ENCODE measurements at regions not wholly inside any gene's neighbourhood (a gene's known extent, or its start where the extent isn't known, plus 50 kb on each side); places are given as distances from the start of the nearest gene placed in this dataset.
"Not testable (repeated sequence)": the region's sequence is repeated elsewhere in the genome, so short reads cannot be mapped to it uniquely, and the experiment has no call there.

DNA sequence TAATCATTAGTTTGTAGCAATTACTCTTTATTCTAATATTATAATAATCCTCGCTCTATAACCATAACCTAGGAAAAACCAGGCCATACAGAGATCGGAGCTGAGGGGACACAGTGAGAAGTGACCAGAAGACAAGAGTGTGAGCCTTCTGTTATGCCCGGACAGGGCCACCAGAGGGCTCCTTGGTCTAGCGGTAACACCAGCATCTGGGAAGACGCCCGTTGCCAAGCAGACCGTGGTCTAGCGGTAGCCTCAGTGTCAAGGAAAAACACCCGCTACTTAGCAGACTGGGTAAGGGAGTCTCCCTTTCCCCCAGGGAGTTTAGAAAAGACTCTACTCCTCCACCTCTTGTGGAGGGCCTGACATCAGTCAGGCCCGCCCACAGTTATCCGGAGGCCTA lies 235.9 kb upstream of the ACO1 start:
- H3K27me3 Mint-ChIP-seq, H3K4me1 Mint-ChIP-seq, H3K36me3 Mint-ChIP-seq, H3K4me3 Mint-ChIP-seq, H3K9me3 Mint-ChIP-seq: not testable (repeated sequence)
- H3K27ac Mint-ChIP-seq, result peak overlapping the region in 1 of 3 donors; percentile 53

DNA sequence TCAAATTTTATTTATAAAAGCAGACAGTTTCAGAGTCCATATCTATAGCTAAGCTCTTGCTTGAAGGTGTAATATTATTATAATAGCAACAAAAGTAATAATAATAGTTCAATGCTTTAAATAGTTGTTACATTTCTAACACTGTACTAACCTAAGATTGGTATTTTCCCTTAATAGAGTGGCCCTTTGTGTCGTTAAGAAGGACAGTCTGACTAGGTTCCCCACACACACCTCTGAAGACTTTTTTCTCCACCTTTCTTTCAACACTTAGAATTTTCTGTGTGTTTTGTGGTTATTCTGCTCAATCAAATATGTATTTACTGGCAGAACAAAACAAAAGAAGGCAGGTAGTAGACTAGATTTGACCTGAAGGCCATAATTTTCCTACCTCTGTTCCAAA lies 223.2 kb upstream of the ACO1 start:
- H3K4me3 Mint-ChIP-seq, result no peak overlapping the region
- peaks cover 2% of the 10 kb centered on the region for H3K27me3 Mint-ChIP-seq
- no peaks in the 10 kb centered on the region for H3K4me1 Mint-ChIP-seq
- H3K36me3 Mint-ChIP-seq, result no peaks in the 10 kb centered on the region
- H3K9me3 Mint-ChIP-seq, result peaks cover 0 to 3% (median 0%) of the 10 kb centered on the region in 3 donors
- H3K27ac Mint-ChIP-seq, result no peak overlapping the region

DNA sequence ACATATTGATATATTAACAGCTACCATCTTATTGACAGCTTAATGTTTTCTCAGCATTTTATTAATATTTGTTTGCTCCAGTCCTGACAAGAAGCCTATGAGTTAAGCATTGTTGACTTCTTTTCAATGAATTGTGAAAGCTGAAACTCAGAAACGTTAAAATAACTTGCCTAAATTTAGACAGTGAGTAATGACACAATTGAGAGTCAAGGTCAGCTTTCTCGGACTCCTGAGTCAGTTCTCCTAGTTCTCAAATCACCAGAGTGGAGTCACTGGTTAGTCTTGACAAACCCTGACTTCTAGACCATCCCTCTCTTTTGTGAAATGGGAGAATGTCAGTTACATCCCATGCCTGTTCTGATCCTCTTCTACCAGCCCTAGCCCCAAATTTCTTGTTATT lies 222.7 kb upstream of the ACO1 start:
- no peaks in the 10 kb centered on the region for H3K36me3 Mint-ChIP-seq
- no peak overlapping the region for H3K4me3 Mint-ChIP-seq
- H3K27me3 Mint-ChIP-seq, result peaks cover 2% of the 10 kb centered on the region
- no peak overlapping the region for H3K27ac Mint-ChIP-seq
- H3K4me1 Mint-ChIP-seq, result no peaks in the 10 kb centered on the region
- peaks cover 0 to 3% (median 0%) of the 10 kb centered on the region in 3 donors for H3K9me3 Mint-ChIP-seq

DNA sequence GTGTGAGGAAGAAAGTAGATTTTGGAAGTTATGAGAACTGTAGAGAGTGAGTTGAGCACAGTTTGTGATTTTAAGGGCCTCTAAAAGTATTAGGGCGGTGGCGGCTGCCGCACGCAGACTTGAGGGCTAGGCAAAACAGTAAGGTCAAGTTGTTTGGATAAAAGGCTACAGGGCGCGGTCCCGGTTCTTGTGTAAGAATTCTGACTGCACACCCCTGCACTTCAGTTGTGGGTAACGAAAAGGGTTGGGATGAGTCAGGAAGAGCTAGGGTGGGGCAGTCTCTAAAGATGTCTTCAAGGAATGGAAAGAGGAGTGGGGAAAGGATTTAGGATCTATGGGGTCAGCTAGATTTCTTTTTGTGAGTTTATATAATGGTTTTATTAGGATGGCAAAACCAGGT lies 218.1 kb upstream of the ACO1 start:
- H3K36me3 Mint-ChIP-seq, H3K4me1 Mint-ChIP-seq, H3K9me3 Mint-ChIP-seq, H3K27me3 Mint-ChIP-seq, H3K4me3 Mint-ChIP-seq, H3K27ac Mint-ChIP-seq: not testable (repeated sequence)

DNA sequence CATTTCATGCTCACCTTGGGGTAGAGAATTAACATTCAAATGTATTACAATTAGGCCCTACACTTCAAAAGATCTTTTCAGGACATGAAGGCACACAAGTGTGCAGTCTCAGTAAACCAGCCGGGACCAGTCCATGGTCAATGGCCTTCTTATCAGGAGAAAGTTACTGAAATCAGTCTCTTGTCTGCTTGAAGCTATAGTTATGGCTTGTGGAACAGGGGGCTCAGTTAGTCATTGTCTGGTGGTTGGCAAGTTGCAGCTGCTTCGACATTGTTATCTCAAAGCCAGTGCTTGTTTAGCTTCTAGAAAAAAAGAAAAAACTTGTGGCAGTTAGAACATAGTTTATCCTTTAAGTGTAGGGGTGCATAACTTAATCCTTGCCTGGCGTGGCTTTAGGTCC lies 213.1 kb upstream of the ACO1 start:
- no peak overlapping the region for H3K27ac Mint-ChIP-seq
- no peak overlapping the region for H3K4me3 Mint-ChIP-seq
- H3K27me3 Mint-ChIP-seq, result no peaks in the 10 kb centered on the region
- peaks cover 0 to 13% (median 5%) of the 10 kb centered on the region in 3 donors for H3K9me3 Mint-ChIP-seq
- H3K4me1 Mint-ChIP-seq, result no peaks in the 10 kb centered on the region
- no peaks in the 10 kb centered on the region for H3K36me3 Mint-ChIP-seq

DNA sequence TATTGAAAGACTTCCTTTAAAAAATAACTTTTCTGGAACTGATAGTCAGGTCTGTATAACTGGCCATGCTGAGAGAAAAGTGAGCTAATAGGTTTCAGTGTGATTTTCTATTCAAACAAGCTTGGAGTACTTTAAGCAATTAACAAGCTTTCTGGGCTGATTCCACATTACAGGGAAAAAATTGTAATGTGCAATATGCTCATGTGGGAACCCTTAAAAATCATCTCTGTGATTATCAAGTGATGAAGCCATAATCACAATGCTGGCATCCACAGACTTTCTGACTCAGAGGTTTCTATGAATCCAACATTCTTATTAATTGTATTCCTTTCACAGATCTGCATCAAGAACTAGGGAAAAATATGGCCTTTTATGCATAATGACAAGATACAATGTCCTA lies 212.2 kb upstream of the ACO1 start:
- Mint-ChIP-seq H3K27me3 (no peaks in the 10 kb centered on the region), H3K4me1 (no peaks in the 10 kb centered on the region), H3K4me3 (no peak overlapping the region), H3K36me3 (no peaks in the 10 kb centered on the region), H3K27ac (no peak overlapping the region), H3K9me3 (peaks cover 0 to 13% (median 5%) of the 10 kb centered on the region in 3 donors)

DNA sequence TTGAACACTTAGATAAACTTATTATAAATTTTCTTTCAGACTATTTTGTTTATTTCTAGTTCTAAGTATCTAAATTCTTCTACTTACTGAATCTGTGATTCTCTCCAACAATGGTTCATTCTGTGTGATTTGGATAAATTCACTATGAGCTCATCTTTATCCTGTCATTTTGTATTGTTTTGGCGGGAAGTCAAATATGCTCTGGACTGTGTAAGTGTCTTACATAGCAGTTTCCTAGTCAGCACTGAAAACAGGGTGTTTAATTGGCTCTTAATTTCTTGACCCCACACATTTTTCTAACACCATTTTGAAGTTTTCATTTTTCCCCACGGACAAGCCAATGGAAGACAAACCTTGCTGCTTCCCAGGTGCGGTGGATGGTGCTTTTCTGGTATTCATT lies 207.0 kb upstream of the ACO1 start:
- H3K27ac Mint-ChIP-seq, result no peak overlapping the region
- no peak overlapping the region for H3K4me3 Mint-ChIP-seq
- H3K36me3 Mint-ChIP-seq, result no peaks in the 10 kb centered on the region
- H3K4me1 Mint-ChIP-seq, result no peaks in the 10 kb centered on the region
- peaks cover 0 to 13% (median 4%) of the 10 kb centered on the region in 3 donors for H3K9me3 Mint-ChIP-seq
- peaks cover 1% of the 10 kb centered on the region for H3K27me3 Mint-ChIP-seq

DNA sequence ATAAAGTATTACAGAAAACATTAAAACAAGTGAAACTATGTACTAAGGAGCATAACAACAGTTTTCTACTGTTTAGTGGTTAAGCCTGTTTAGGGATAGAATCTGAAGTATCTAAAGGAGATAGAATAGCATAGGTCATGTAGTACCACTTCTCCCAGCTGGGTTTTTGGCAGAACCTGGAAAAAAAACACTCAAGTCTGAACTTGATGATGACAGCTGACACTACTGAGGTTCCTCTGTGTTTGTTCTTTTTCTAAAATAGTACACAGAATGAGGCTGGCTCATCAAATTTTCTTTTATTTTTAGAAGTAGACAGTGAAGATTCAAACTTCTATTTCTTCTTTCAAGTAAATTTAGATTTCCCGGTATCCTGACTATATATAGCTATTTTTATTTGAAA lies 203.8 kb upstream of the ACO1 start:
- H3K27me3 Mint-ChIP-seq, result peaks cover 1% of the 10 kb centered on the region
- no peaks in the 10 kb centered on the region for H3K36me3 Mint-ChIP-seq
- H3K4me1 Mint-ChIP-seq, result no peaks in the 10 kb centered on the region
- no peak overlapping the region for H3K4me3 Mint-ChIP-seq
- no peak overlapping the region for H3K27ac Mint-ChIP-seq
- peaks cover 0 to 3% (median 0%) of the 10 kb centered on the region in 3 donors for H3K9me3 Mint-ChIP-seq

DNA sequence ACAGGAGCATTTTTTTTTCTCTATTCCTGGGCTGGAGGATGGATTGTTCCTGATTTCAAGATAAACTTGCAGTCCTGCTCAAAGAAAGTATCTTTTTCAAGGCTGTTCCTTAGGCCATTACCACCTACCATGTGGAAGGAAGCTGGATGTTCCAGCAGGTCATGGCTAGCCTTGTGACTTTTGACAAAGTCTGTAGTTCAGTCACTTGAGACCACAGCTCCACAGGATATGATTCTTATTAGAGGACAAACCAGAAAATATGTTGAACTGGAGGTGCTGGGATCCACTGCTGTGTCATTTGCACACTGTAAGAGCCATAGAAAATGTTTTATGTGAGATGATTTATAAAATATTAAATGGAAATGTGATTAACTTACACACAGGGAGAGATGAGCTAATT lies 184.2 kb upstream of the ACO1 start:
- Mint-ChIP-seq H3K27me3 (no peaks in the 10 kb centered on the region), H3K9me3 (no peaks in the 10 kb centered on the region), H3K4me1 (no peaks in the 10 kb centered on the region), H3K27ac (no peak overlapping the region), H3K4me3 (no peak overlapping the region), H3K36me3 (no peaks in the 10 kb centered on the region)

DNA sequence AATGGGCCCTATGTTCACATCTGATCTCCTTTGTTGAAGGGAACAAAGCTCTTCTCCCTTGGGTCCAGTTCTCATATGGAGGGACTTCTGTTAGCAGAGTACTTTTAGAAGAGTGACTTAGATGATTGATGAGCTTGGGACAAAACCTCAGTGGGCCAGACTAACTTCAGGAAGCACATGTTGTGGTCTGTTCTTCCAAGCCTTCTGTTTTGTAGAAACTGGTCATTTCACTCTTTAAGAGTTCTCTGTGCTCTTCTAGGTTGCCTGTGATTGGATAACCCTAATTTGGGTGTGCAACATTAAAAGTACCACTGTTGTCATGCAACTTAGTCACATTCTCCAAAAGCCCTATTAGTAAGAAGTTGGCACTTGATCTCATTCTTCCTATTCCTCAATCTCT lies 183.5 kb upstream of the ACO1 start:
- Mint-ChIP-seq H3K4me3 (no peak overlapping the region), H3K36me3 (no peaks in the 10 kb centered on the region), H3K9me3 (no peaks in the 10 kb centered on the region), H3K4me1 (no peaks in the 10 kb centered on the region), H3K27ac (no peak overlapping the region), H3K27me3 (no peaks in the 10 kb centered on the region)

DNA sequence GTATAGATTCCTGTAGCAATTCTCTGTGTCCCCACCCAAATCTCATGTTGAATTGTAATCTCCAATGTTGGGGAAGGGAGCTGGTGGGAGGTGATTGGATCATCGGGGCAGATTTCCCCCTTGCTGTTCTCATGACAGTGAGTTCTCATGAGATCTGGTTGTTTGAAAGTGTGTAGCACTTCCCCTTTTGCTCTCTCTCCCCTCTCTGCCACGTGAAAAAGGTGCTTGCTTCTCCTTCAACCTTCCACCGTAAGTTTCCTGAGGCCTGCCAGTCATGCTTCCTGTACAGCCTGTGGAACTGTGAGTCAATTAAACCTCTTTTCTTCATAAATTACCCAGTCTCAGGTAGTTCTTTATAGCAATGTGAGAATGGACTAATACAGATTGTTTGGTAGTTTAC lies 175.3 kb upstream of the ACO1 start:
- not testable (repeated sequence) for H3K9me3 Mint-ChIP-seq, H3K4me3 Mint-ChIP-seq, H3K36me3 Mint-ChIP-seq, H3K4me1 Mint-ChIP-seq, H3K27me3 Mint-ChIP-seq, H3K27ac Mint-ChIP-seq

DNA sequence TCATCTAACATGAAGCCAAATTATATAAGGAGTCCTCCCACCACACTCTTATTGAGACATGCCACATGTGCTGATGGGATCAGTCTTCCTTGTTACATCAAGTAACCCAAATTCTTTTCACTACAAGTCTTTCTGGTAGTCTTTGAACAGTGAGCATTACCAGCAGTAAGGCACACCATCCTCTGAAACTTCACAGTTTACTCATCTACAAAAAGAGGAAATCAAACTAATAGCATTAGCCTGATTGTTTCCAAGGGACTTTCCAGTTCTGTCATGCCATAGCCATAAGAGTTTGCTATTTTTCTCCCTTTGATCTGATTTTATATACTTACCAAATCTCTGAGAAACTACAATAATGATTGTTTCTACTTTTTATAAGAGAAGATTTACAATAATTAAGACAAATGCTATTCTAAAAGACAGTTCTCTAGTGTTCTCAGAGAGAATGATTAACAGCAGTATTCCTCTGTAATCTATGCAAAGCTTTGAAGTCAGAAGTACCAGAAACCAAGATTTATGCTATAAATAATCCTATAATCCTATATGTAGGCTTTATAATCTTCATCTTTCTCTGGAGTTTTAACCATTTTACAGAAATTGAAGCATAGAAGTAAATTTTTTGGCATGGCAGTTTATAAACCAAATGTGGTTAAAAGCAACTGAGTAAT lies 166.2 kb upstream of the ACO1 start:
- H3K9me3 Mint-ChIP-seq, result peaks cover 2 to 6% (median 4%) of the 10 kb centered on the region in 3 donors
- H3K4me3 Mint-ChIP-seq, result no peak overlapping the region
- no peak overlapping the region for H3K27ac Mint-ChIP-seq
- peaks cover 2% of the 10 kb centered on the region for H3K36me3 Mint-ChIP-seq
- H3K27me3 Mint-ChIP-seq, result peaks cover 3% of the 10 kb centered on the region
- H3K4me1 Mint-ChIP-seq, result peaks cover 0 to 3% (median 0%) of the 10 kb centered on the region in 3 donors

DNA sequence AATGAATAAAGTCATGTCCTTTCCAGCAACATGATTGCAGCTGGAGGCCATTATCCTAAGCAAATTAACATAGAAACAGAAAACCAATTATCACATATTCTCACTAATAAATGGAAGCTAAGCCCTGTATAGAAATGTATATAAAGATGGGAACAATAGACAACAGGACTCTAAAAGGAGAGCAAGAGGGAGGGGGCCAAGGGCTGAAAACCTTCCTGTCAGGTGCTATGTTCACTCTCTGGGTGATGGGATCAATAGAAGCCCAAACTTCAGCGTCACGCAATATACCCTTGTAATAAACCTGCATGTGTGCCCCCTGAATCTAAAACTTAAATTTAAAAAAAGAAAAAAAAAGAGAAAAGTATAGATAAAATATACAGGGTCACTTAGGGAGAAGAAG lies 163.7 kb upstream of the ACO1 start:
- Mint-ChIP-seq H3K4me1 (peaks cover 0 to 3% (median 0%) of the 10 kb centered on the region in 3 donors), H3K27me3 (peaks cover 3% of the 10 kb centered on the region), H3K4me3 (no peak overlapping the region), H3K9me3 (peaks cover 0 to 4% (median 1%) of the 10 kb centered on the region in 3 donors), H3K27ac (no peak overlapping the region), H3K36me3 (no peaks in the 10 kb centered on the region)

DNA sequence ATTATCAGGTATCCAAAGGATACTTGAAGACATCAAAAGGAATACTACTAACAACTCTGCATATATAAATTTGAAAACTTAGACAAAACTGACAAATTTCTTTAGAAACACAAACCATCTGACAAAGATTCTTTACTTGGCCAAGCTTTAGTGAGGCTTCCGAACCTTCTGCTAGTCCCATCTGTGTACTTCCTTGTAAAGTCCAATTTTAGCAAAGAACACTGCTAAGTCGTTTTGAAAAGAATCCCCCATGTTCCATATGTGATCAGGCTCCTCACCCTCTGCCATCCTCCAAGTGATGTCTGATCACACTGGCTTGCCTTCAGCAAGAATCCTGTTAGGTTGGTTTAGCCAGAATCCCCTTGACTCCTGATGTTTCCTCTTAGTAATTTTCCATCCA lies 150.0 kb upstream of the ACO1 start:
- H3K4me1 Mint-ChIP-seq, result peaks cover 0 to 2% (median 0%) of the 10 kb centered on the region in 3 donors
- H3K27me3 Mint-ChIP-seq, result peaks cover 2% of the 10 kb centered on the region
- peaks cover 0 to 8% (median 0%) of the 10 kb centered on the region in 3 donors for H3K9me3 Mint-ChIP-seq
- no peak overlapping the region for H3K4me3 Mint-ChIP-seq
- H3K27ac Mint-ChIP-seq, result no peak overlapping the region
- peaks cover 1% of the 10 kb centered on the region for H3K36me3 Mint-ChIP-seq

DNA sequence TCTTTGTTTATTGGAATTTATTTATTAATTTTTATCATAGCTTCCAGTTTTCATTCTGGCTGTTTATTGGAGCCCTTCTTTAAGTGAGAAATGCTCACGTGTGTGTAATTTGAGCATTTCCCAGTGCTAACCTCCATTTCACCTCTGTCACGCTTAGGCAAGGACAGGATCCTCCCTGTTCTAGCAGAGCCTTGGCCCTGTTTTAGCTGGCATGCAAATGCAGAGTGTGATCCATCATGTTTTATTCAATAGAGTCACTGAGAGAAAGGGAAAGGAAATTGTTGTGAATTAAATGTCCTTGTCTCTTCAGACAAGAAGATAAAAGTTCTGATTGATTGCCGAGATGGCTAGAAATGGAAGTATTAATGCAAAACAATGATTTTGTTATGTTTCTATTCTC lies 137.3 kb upstream of the ACO1 start:
- Mint-ChIP-seq H3K9me3 (no peaks in the 10 kb centered on the region), H3K36me3 (no peaks in the 10 kb centered on the region), H3K4me1 (no peaks in the 10 kb centered on the region), H3K27ac (no peak overlapping the region), H3K4me3 (no peak overlapping the region), H3K27me3 (no peaks in the 10 kb centered on the region)

DNA sequence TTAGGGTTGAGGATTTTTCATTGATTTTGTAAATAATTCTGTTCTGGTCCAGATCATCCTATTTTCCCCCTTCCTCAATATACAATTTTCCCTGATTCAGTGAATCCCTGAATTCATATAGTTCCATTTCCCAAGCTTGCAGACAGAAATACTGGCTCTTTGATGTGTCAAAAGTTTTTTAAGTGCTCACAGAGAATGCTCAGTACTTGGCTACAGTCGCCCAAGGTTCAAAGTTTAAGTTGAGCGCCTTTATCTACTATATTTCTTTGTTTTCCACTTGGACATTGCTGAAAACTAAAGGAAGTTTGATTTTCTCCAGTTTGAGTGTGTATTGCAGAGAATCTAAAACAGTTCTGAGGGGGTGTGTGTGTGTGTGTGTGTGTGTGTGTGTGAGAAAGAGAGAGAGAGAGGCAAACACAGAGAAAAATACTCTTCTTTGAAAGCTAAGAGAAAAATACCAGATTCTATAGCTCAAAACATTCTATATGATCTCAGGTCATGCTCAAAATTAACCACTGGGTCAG lies 136.2 kb upstream of the ACO1 start:
- Mint-ChIP-seq H3K27ac (no peak overlapping the region), H3K4me1 (no peaks in the 10 kb centered on the region), H3K9me3 (no peaks in the 10 kb centered on the region), H3K27me3 (no peaks in the 10 kb centered on the region), H3K4me3 (no peak overlapping the region), H3K36me3 (no peaks in the 10 kb centered on the region)

Data from IgD-negative memory B cell (primary cell).